GM18499 (cell line): ENCODE measurements at regions not wholly inside any gene's neighbourhood (a gene's known extent, or its start where the extent isn't known, plus 50 kb on each side); places are given as distances from the start of the nearest gene placed in this dataset.
"Not testable (repeated sequence)": the region's sequence is repeated elsewhere in the genome, so short reads cannot be mapped to it uniquely, and the experiment has no call there.

Source experiments
- ATAC-seq: cut with Tn5 transposase; IDR thresholded peaks from one replicate; pipeline ENCODE4 v1.9.1; 2021; ENCODE audit warnings: moderate number of reproducible peaks; ENCODE audit not compliant: insufficient read depth, unreplicated experiment

DNA sequence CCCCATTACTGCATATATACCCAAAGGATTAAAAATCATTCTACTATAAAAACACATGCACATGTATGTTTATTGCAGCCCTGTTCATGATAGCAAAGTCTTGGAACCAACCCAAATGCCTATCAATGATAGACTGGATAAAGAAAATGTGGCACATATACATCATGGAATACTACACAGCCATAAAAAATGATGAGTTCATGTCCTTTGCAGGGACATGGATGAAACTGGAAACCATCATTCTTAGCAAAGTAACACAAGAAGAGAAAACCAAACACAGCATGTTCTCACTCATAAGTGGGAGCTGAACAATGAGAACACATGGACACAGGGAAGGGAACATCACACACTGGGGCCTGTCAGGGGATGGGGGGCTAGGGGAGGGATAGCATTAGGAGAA lies 180.0 kb upstream of the TENT5A start:
- ATAC-seq = not testable (repeated sequence)

- no peak for ATAC-seq
These were observed 177.3 kb upstream of the TENT5A start for GRCh38 chr6:81929828-81930227.

DNA sequence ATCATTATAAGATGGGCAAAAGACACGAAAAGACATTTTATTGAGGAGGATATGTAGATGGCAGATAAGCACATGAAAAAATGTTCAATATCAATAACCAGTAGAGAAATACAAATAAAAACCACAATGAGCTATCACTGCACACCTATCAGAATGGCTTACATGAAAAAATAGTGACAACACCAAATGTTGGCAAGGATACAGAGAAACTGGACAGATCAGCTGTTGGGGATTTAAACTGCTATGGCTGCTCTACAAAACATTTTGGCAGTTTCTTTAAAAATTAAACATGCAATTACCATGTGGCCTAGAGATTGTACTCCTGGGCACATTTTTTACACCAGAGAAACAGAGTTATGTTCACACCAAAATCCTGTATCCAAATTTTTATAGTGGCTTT lies 172.7 kb upstream of the TENT5A start:
- no peak for ATAC-seq

GRCh38 chr6:81909981-81910900 lies 157.8 kb upstream of the TENT5A start:
- ATAC-seq = no peak

DNA sequence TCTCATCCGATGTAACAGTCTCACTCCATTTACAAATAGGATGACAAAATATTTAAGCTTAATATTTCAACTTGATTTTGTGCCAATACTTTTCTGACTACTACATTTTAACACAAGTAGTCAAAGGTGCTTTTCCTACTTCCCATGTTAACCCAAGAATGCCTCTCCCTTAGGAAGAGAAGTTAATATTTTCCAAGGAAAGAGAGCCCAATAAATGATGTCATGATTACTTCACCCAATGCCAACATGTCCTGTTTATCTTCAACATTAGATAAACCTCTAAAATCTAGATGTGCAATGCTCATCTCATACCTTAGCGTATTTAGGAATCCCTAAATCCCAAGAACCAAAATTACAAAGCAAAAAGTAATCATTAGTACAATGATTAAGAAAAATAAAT lies 156.7 kb upstream of the TENT5A start:
- ATAC-seq = no peak

GRCh38 chr6:81906709-81907204 lies 154.3 kb upstream of the TENT5A start:
- peak; percentile 73 for ATAC-seq

DNA sequence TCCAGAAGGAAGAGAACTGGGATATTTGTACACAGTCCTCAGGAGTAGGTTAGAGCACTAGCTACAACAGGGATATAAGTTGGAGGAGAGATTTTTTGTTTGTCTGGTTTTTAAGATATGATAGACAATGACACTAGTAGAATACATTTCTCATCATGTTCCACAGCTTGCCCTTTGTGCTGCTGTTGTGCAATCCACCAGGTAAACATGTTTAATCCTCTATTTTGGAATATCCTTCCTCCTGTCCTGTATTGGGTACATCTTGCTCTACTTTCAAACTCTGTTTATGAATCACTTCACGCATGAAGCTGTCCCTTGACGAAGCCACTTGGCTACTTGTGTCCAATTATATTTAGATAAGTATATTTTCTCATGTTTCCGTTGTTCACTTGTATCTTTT lies 153.6 kb upstream of the TENT5A start:
- ATAC-seq = no peak

DNA sequence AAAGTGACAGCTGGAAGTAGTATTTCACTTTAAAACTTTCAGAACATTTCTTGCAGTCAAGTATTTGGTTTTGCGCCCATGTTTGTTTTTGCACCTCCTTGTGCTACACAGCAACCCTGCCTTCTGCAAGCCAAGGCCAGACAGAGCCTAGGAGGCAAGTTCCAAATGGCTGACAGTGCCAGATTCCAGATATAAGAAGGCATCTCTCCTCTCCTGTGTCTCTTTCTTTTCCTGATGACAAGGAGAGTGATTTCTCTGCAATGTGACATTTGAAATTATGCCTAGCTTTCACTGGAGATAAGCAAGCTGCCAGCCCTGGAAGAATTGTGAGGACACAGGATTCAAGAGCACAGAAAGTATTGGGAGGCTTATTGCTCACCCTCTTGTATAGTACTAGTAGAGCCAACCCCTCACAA lies 149.1 kb upstream of the TENT5A start:
- no peak for ATAC-seq

- ATAC-seq = peak; percentile 96
These were observed 148.1 kb upstream of the TENT5A start for GRCh38 chr6:81900616-81901015.

DNA sequence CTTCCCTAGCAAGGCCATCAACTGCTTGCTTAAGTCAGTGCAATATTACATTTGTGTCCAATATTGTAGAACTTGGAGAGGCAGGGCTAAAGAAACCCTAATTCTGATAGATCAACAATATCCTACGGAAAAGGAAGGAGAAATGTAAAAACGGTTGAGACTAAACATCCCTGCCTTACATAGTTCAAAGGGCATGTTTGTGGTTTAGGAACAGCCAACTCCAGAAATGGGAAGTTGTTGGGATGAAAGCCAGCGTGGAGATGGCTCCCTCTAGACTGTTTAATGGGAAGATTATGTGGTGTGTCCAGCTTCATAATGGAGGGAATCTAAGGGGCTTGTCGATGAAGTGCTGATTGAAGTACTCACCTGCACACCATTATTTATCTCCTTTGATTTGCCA lies 145.3 kb upstream of the TENT5A start:
- ATAC-seq = no peak

- ATAC-seq = no peak
These were observed 144.3 kb upstream of the TENT5A start for GRCh38 chr6:81896525-81897503.

- no peak for ATAC-seq
These were observed 143.2 kb upstream of the TENT5A start for GRCh38 chr6:81895511-81896185.

- no peak for ATAC-seq
These were observed 142.3 kb upstream of the TENT5A start for GRCh38 chr6:81894788-81895271.

DNA sequence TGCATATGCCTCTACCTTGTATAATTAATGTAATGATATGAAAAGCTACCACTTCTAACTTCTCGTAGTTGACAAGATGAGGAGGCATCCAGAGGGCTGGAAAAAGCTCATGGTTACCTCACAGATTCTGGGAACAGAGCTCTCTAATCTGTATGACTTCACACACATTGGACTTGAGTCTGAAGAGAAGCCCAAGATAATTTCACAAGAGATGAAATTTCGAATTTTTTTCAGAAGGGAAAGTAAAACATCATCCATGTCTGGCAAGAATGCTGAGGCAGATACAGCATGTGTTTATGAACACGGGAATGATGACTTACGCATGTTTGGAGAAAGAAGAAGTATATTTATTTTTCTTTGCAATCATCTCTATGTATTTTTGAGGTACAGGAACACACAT lies 141.8 kb upstream of the TENT5A start:
- ATAC-seq = no peak

- no peak for ATAC-seq
These were observed 140.4 kb upstream of the TENT5A start for GRCh38 chr6:81892891-81893290.

DNA sequence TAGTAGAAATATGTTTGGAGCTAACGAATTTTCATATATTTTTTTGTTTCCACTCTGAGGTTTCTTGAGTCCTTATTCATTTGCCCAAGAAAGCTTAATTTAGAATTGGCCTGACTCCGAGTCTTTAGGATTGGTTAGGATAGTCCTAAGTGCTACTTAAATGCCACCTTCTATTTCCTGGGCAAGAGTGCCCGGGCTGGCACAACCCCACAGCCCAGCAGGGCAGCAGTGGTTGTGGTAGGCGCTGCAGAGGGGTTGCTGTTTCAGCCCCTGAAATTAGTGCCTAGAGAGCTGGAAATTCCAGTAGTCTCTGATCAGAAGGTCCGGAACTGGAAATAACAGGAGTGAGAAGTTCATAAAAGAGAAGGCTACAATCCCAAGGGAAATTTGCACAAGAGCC lies 139.4 kb upstream of the TENT5A start:
- ATAC-seq = no peak

DNA sequence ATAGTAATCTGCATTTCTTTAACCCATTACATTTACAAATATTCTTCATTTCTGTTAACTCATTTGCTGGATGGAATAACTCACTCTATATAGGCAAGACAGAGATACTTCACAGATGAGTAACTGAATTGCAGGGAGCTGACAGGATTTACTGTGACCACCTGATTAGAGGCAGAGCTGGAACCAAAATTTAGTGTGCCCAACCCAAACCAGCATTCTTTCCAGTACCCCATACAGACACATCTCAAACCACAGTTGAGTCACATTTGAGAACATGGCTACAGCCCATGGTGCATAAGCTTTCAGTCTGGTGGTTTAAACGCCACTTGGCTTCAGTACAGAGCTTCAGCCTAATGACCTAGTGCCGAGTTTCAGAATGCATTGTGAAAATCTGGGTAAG lies 138.4 kb upstream of the TENT5A start:
- ATAC-seq = no peak

DNA sequence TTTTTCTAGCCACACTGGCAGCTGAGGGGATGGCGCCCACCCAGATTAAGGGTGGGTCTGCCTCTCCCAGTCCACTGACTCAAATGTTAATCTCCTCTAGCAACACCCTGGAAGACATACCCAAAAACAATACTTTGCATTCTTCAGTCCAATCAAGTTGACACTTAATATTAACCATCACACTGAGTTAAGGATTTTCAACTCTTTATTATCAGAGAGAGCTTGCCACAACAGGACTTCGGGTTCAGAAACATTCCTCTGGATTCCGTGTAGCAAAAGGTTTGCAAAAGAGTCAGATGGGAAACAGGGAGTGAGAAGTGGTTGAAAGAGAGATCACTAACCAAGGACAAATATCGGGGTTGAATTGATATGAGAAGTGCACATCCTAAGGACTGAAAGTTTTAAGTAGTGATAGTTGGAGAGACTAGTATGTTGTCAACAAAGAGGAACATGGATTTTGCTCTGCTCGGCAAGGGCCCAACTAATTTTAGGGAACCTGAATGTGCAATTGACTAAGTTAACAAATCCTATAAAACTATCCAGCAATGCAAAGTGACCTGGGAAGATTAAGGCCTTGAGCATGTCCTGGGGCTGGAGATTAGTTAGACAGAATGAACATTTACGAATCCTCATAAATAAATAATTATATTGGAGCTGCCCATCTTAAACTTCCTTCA lies 137.0 kb upstream of the TENT5A start:
- ATAC-seq = no peak

DNA sequence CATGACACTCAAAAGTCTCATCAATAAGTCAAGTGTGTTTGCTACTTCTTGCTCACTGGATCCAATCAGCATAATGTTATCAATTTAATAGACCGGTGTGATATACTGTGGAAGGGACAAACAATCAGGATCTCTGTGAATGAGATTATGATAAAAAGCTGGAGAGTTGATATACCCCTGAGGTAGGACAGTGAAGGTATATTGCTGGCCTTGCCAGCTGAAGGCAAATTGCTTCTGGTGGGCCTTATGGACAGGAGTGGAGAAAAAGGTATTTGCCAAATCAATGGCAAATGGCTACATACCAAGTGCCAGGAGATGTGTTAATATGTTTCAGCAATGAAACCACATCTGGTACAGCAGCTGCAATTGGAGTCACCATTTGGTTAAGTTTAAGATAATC lies 134.4 kb upstream of the TENT5A start:
- ATAC-seq = not testable (repeated sequence)

GRCh38 chr6:81886157-81886556 lies 133.7 kb upstream of the TENT5A start:
- ATAC-seq = no peak
